Breast epithelium (tissue), 4 donors: ENCODE measurements at regions not wholly inside any gene's neighbourhood (a gene's known extent, or its start where the extent isn't known, plus 50 kb on each side); places are given as distances from the start of the nearest gene placed in this dataset.

Experiments
- DNase-seq, 2 donors: peaks; one replicate each; pipeline ENCODE4 v3.0.0-alpha.2; 2019; ENCODE audit warnings: low spot score in 2 of 2
- H3K27ac ChIP-seq, 2 donors: fragments of 200-600 bp; sonication (generic) in 1 of 2; one replicate each; pipeline ENCODE4 v1.5.1; 2016 to 2019; ENCODE audit warnings: mild to moderate bottlenecking in 1 of 2
- H3K27me3 ChIP-seq, 2 donors: fragments of 200-600 bp; sonication (generic) in 1 of 2; one replicate each; pipeline versions ENCODE4 v1.5.1 to v1.6.0; 2017 to 2019; ENCODE audit warnings: control low read depth in 1 of 2, mild to moderate bottlenecking in 1 of 2
- H3K36me3 ChIP-seq: fragments of 200-600 bp; one replicate; pipeline ENCODE4 v1.5.1; 2019
- H3K4me1 ChIP-seq, 2 donors: fragments of 200-600 bp; sonication (generic); one replicate each; pipeline ENCODE4 v1.5.1; 2016 to 2019; ENCODE audit warnings: control low read depth in 1 of 2
- H3K4me3 ChIP-seq, 3 donors: fragments of 200-600 bp; sonication (generic); 1 replicate in 2 of 3; 2 replicates in 1 of 3; pipeline ENCODE4 v1.5.1; 2016 to 2019; ENCODE audit warnings: mild to moderate bottlenecking in 3 of 3, moderate library complexity in 2 of 3
- H3K9me3 ChIP-seq, 2 donors: fragments of 200-600 bp; sonication (generic) in 1 of 2; one replicate each; pipeline ENCODE4 v1.5.1; 2016 to 2019; ENCODE audit warnings: control low read depth in 1 of 2
- POLR2A ChIP-seq: fragments of 450-650 bp; IDR thresholded peaks from one replicate; pipeline ENCODE4 v1.6.1; 2016; ENCODE audit warnings: antibody characterized with exemption, mild to moderate bottlenecking, moderate library complexity
- POLR2AphosphoS5 ChIP-seq, 3 donors: sonication (generic); formaldehyde crosslinking; IDR thresholded peaks; one replicate each; pipeline ENCODE4 v1.6.1; 2017; ENCODE audit warnings: antibody characterized with exemption in 3 of 3
- intact Hi-C: fragments of 100-400 bp; cut with DNase I; formaldehyde crosslinking; loops from one replicate; pipeline ENCODE4 v1.15.1; 2023; ENCODE audit warnings: low total_unique reads
- TF ChIP-seq, protein P1 (sequence below), 3 donors: fragments of 450-650 bp; IDR thresholded peaks; one replicate each; pipeline ENCODE4 v1.5.1; 2016 to 2017; ENCODE audit warnings: antibody characterized with exemption in 3 of 3, mild to moderate bottlenecking in 3 of 3, moderate library complexity in 3 of 3

GRCh38 chr12:107853479-107853878, 79.0 kb downstream of the ASCL4 start:
- Histone ChIP-seq H3K4me1 (no peaks in the 10 kb centered on the region), H3K9me3 (no peaks in the 10 kb centered on the region), H3K4me3 (no peak overlapping the region), H3K36me3 (no peaks in the 10 kb centered on the region), H3K27me3 (peaks cover 0 to 17% of the 10 kb centered on the region in 2 donors), H3K27ac (no peak overlapping the region)
- DNase-seq = no peak
- TF ChIP-seq, protein P1, sequence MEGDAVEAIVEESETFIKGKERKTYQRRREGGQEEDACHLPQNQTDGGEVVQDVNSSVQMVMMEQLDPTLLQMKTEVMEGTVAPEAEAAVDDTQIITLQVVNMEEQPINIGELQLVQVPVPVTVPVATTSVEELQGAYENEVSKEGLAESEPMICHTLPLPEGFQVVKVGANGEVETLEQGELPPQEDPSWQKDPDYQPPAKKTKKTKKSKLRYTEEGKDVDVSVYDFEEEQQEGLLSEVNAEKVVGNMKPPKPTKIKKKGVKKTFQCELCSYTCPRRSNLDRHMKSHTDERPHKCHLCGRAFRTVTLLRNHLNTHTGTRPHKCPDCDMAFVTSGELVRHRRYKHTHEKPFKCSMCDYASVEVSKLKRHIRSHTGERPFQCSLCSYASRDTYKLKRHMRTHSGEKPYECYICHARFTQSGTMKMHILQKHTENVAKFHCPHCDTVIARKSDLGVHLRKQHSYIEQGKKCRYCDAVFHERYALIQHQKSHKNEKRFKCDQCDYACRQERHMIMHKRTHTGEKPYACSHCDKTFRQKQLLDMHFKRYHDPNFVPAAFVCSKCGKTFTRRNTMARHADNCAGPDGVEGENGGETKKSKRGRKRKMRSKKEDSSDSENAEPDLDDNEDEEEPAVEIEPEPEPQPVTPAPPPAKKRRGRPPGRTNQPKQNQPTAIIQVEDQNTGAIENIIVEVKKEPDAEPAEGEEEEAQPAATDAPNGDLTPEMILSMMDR (IDR thresholded peaks at IDR 0.05) = no peak
- TF ChIP-seq POLR2A = no peak
- TF ChIP-seq POLR2AphosphoS5 (IDR thresholded peaks at IDR 0.05) = no peak
- intact Hi-C loops = no loop called here

- Histone ChIP-seq H3K27ac (no peak overlapping the region), H3K27me3 (peaks cover 0 to 5% of the 10 kb centered on the region in 2 donors), H3K4me1 (no peaks in the 10 kb centered on the region), H3K36me3 (no peaks in the 10 kb centered on the region), H3K9me3 (no peaks in the 10 kb centered on the region), H3K4me3 (no peak overlapping the region)
- intact Hi-C loops = no loop called here
- TF ChIP-seq POLR2A (no peak), POLR2AphosphoS5 (IDR thresholded peaks at IDR 0.05) (no peak)
- TF ChIP-seq, protein P1 (IDR thresholded peaks at IDR 0.05) = no peak
- no peak for DNase-seq
Measured at GRCh38 chr12:107855471-107855870, 81.0 kb downstream of the ASCL4 start.

- TF ChIP-seq, protein P1 (IDR thresholded peaks at IDR 0.05) = no peak
- TF ChIP-seq POLR2AphosphoS5 (IDR thresholded peaks at IDR 0.05) = no peak
- TF ChIP-seq POLR2A = no peak
- H3K4me1 ChIP-seq = no peaks in the 10 kb centered on the region
- peaks cover 0 to 5% of the 10 kb centered on the region in 2 donors for H3K27me3 ChIP-seq
- H3K36me3 ChIP-seq = no peaks in the 10 kb centered on the region
- H3K4me3 ChIP-seq = no peak overlapping the region
- H3K9me3 ChIP-seq = no peaks in the 10 kb centered on the region
- no peak overlapping the region for H3K27ac ChIP-seq
- no peak for DNase-seq
- intact Hi-C loops = no loop called here
Measured at GRCh38 chr12:107856096-107856495, 81.6 kb downstream of the ASCL4 start.

GRCh38 chr12:107857191-107857590, 82.7 kb downstream of the ASCL4 start:
- TF ChIP-seq, protein P1 (IDR thresholded peaks at IDR 0.05) = no peak
- TF ChIP-seq POLR2AphosphoS5 (IDR thresholded peaks at IDR 0.05) (no peak), POLR2A (no peak)
- intact Hi-C loops = no loop called here
- Histone ChIP-seq H3K9me3 (no peaks in the 10 kb centered on the region), H3K27me3 (peaks cover 0 to 5% of the 10 kb centered on the region in 2 donors), H3K36me3 (no peaks in the 10 kb centered on the region), H3K4me3 (no peak overlapping the region), H3K27ac (no peak overlapping the region), H3K4me1 (no peaks in the 10 kb centered on the region)
- no peak for DNase-seq

- Histone ChIP-seq H3K9me3 (no peaks in the 10 kb centered on the region), H3K4me3 (no peak overlapping the region), H3K4me1 (no peaks in the 10 kb centered on the region), H3K36me3 (no peaks in the 10 kb centered on the region), H3K27ac (no peak overlapping the region), H3K27me3 (peaks cover 0 to 5% of the 10 kb centered on the region in 2 donors)
- intact Hi-C loops = no loop called here
- no peak for DNase-seq
- TF ChIP-seq POLR2AphosphoS5 (IDR thresholded peaks at IDR 0.05) = no peak
- no peak for TF ChIP-seq POLR2A
- TF ChIP-seq, protein P1 (IDR thresholded peaks at IDR 0.05) = no peak
Measured at GRCh38 chr12:107859367-107859766, 84.9 kb downstream of the ASCL4 start.
